ENCODE measurements at regions not wholly inside any gene's neighbourhood (a gene's known extent, or its start where the extent isn't known, plus 50 kb on each side); places are given as distances from the start of the nearest gene placed in this dataset.

- Histone ChIP-seq H3K4me1 (no peaks in the 10 kb centered on the region), H3K36me3 (no peaks in the 10 kb centered on the region), H3K27me3 (no peaks in the 10 kb centered on the region), H3K4me3 (replicated peaks in 1 of 3) (no peak overlapping the region), H3K27ac (no peak overlapping the region), H3K9me3 (no peaks in the 10 kb centered on the region)
- TF ChIP-seq POLR2A (IDR thresholded peaks at IDR 0.05) (no peak), CTCF (IDR thresholded peaks at IDR 0.05) (no peak)
- WGBS, 2 donors: 88 to 100% methylated on average over 1 of the region's 1 CpG
- no peak for DNase-seq
- intact Hi-C loops (cut with DNase I): no loop called here
These were observed 1079.9 kb upstream of the C9orf72 start for GRCh38 chr9:28653216-28653615.

DNA sequence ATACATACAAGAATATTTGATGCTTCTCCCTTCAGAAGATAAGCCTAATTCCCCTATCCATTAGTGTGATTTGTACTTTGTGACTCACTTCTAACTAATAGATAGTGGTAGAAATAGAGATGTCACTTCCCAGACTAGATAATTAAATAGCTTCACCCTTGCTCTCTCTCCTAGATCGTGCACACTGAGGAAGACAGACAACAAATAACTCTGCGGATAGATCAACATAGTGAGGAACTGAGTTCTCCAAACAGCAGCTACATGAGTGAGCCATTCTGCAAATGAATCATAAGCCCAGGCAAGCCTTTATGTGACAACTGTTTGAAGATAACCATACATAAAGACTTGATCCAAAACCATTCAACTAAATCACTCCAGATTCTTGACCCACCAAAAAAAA is 1083.4 kb upstream of the C9orf72 start:
- H3K27ac ChIP-seq: no peak overlapping the region
- intact Hi-C loops (cut with DNase I): no loop called here
- no peak overlapping the region for H3K4me3 ChIP-seq (replicated peaks in 1 of 3)
- H3K9me3 ChIP-seq: no peaks in the 10 kb centered on the region
- no peaks in the 10 kb centered on the region for H3K4me1 ChIP-seq
- no peaks in the 10 kb centered on the region for H3K27me3 ChIP-seq
- TF ChIP-seq CTCF (IDR thresholded peaks at IDR 0.05): no peak
- no peak for TF ChIP-seq POLR2A (IDR thresholded peaks at IDR 0.05)
- no peak for DNase-seq
- WGBS, 2 donors: 82 to 89% methylated on average over 2 of the region's 2 CpGs
- H3K36me3 ChIP-seq: no peaks in the 10 kb centered on the region

GRCh38 chr9:28661853-28662252 is 1088.6 kb upstream of the C9orf72 start:
- H3K4me1 ChIP-seq: no peaks in the 10 kb centered on the region
- no peaks in the 10 kb centered on the region for H3K36me3 ChIP-seq
- no peak overlapping the region for H3K27ac ChIP-seq
- H3K4me3 ChIP-seq (replicated peaks in 1 of 3): no peak overlapping the region
- no peaks in the 10 kb centered on the region for H3K9me3 ChIP-seq
- TF ChIP-seq CTCF (IDR thresholded peaks at IDR 0.05): no peak
- no peak for TF ChIP-seq POLR2A (IDR thresholded peaks at IDR 0.05)
- intact Hi-C loops (cut with DNase I): no loop called here
- no peaks in the 10 kb centered on the region for H3K27me3 ChIP-seq
- 79 to 92% methylated on average over 3 of the region's 3 CpGs for WGBS, 2 donors
- DNase-seq: no peak

DNA sequence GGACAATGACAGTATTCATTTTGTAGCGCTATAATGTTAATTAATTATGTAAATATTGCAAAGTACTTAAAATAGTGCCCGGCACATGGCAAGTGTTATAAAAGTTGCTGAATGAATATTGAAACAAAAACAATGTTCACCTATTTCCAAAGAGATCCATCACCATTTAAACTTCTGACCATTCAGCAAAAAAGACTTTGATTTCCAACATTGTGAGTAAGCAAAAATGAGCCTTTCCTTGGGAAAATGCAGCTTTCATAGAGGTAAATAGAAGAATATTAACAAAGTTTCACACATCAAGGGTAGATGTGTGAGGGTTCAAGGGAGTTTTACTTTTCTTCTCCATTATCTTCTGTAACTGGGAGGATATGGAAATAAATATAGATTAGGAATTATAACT is 1089.4 kb upstream of the C9orf72 start:
- H3K4me3 ChIP-seq (replicated peaks in 1 of 3): no peak overlapping the region
- H3K27me3 ChIP-seq: no peaks in the 10 kb centered on the region
- no peak overlapping the region for H3K27ac ChIP-seq
- H3K36me3 ChIP-seq: no peaks in the 10 kb centered on the region
- no peaks in the 10 kb centered on the region for H3K9me3 ChIP-seq
- TF ChIP-seq CTCF (IDR thresholded peaks at IDR 0.05): no peak
- no peak for TF ChIP-seq POLR2A (IDR thresholded peaks at IDR 0.05)
- WGBS, 2 donors: 93 to 98% methylated on average over 2 of the region's 2 CpGs
- H3K4me1 ChIP-seq: no peaks in the 10 kb centered on the region
- DNase-seq: no peak
- intact Hi-C loops (cut with DNase I): no loop called here

DNA sequence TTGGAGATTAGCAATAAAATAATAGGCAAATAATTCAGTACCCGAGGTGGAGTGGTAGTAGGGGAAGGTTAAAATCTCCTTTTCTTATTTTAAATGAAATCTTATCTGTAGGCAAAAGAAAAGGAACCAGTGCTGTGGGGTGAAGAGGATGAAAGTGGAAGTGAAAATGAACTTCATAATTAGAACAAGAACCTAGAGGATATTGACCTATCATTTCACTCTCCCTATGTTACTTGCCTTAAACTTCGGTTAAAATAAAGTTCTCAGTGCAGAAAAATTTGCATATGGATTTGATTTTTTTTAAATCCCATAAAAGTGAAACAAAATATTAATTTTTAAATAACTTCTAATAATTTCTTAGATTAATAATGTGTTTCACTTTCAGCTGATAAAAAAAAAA is 1094.9 kb upstream of the C9orf72 start:
- Histone ChIP-seq H3K27me3 (no peaks in the 10 kb centered on the region), H3K4me1 (no peaks in the 10 kb centered on the region), H3K36me3 (no peaks in the 10 kb centered on the region), H3K9me3 (no peaks in the 10 kb centered on the region), H3K27ac (no peak overlapping the region), H3K4me3 (replicated peaks in 1 of 3) (no peak overlapping the region)
- no peak for TF ChIP-seq POLR2A (IDR thresholded peaks at IDR 0.05)
- no peak for TF ChIP-seq CTCF (IDR thresholded peaks at IDR 0.05)
- intact Hi-C loops (cut with DNase I): no loop called here
- 86 to 88% methylated on average over 2 of the region's 2 CpGs for WGBS, 2 donors
- no peak for DNase-seq

All from thyroid gland (tissue), 4 donors.